Mesodermal cell (in vitro differentiated cells): ENCODE measurements at regions not wholly inside any gene's neighbourhood (a gene's known extent, or its start where the extent isn't known, plus 50 kb on each side); places are given as distances from the start of the nearest gene placed in this dataset.

Source experiments
- H3K27ac ChIP-seq: 2 replicates; pipeline ENCODE4 v1.7.0; 2013; ENCODE audit warnings: mild to moderate bottlenecking, low read depth, low read length, moderate library complexity; ENCODE audit not compliant: severe bottlenecking
- H3K36me3 ChIP-seq: 2 replicates; pipeline ENCODE4 v1.7.1; 2013; ENCODE audit warnings: mild to moderate bottlenecking, low read length, moderate library complexity; ENCODE audit not compliant: control insufficient read depth, insufficient read depth
- H3K4me1 ChIP-seq: one replicate; pipeline ENCODE4 v1.7.1; 2013; ENCODE audit warnings: mild to moderate bottlenecking, low read length; ENCODE audit not compliant: insufficient read depth, control insufficient read depth, poor library complexity, severe bottlenecking
- H3K4me3 ChIP-seq: 2 replicates; pipeline ENCODE4 v1.7.0; 2013; ENCODE audit warnings: low read length, control low read depth, mild to moderate bottlenecking; ENCODE audit not compliant: insufficient read depth, poor library complexity, severe bottlenecking; ENCODE audit errors: extremely low read depth
- H3K9me3 ChIP-seq: 2 replicates; pipeline ENCODE4 v1.7.1; 2013; ENCODE audit warnings: mild to moderate bottlenecking, low read length, moderate library complexity; ENCODE audit not compliant: control insufficient read depth
- WGBS, 2 experiments: methylation state at CpG; one replicate each; pipeline ENCODE4 v1.1.5; 2013; ENCODE audit warnings: missing lambda C conversion rate in 2 of 2; ENCODE audit not compliant: insufficient coverage in 2 of 2; 5-methylcytosine and 5-hydroxymethylcytosine counted together

DNA sequence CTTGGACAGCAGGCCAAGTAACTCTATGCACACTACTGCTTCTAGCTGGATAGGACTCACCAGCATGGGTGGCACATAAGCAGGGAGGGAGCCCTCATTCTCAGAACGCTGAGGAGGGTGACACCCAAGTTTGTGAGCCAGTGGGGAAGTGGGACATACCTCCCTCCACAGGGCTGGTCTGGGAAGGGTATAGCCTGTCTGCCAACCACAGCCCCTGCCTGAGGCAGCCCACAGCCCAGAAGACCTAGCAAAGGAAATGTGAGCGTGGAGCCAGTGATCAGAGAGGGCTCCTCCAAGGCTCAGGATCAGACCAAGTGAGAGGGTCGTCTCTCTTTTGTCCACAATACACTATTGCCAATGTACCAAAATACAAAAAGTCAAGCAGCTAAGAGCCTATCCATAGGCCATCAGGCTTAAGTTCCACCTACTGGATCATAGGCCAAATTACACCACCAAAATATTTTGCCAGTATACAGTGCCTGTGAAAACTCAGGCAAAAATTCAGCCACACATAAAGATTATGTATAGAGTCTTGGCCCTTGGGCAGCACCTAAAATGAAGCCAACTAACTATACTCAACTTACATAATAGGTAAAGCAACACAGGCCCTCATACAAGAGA lies 1203.1 kb downstream of the PCDH18 start:
- no peak overlapping the region for H3K27ac ChIP-seq
- no peak overlapping the region for H3K4me3 ChIP-seq
- H3K36me3 ChIP-seq, result no peaks in the 10 kb centered on the region
- H3K9me3 ChIP-seq, result no peaks in the 10 kb centered on the region
- no peaks in the 10 kb centered on the region for H3K4me1 ChIP-seq
- 83 to 85% methylated on average over 1 to 2 of the region's 3 CpGs for WGBS, 2 experiments

DNA sequence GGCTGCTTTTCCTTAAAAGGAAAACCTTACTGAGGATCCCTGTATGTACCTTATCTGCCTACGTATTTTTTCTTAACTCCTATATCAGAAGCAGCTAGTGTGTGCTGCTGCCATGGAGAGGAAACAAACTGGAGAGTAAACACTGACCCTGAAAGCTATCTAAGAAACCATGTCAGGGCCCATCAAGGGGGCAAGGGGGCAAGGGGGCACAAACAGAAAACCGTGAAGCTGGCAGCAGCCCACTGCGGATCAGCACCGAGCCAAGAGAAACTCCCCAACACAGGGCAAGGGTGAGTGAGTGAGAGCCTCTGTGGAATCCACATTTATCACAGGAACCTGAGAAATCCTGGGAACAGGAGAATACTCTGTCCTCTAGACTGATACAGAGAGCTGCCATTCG lies 1204.2 kb downstream of the PCDH18 start:
- Histone ChIP-seq H3K4me1 (no peaks in the 10 kb centered on the region), H3K9me3 (no peaks in the 10 kb centered on the region), H3K4me3 (no peak overlapping the region), H3K36me3 (no peaks in the 10 kb centered on the region), H3K27ac (no peak overlapping the region)
- WGBS, 2 experiments, result 76 to 88% methylated on average over 4 of the region's 5 CpGs

DNA sequence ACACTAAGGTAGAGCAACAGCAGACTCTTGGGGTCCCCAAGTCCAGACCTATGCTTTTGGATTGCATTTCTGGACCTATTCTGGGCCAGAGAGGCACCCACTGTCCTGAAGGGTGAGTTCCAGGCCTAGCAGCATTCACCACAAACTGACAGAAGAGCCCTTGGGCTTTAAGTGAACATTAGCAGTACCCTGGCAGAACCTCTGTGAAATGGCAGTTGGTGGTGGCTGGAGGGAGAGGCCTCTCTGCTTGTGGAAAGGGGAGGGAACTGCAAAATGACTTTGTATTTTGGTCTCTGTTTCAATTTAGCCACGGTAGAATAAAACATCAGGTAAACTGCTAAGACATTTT lies 1211.9 kb downstream of the PCDH18 start:
- Histone ChIP-seq H3K27ac (no peak overlapping the region), H3K4me1 (peaks cover 4% of the 10 kb centered on the region), H3K36me3 (no peaks in the 10 kb centered on the region), H3K4me3 (no peak overlapping the region), H3K9me3 (no peaks in the 10 kb centered on the region)
- 100% methylated on average over 1 of the region's 1 CpG; no CpG with 5 or more reads in 1 of the 2 experiments for WGBS, 2 experiments

DNA sequence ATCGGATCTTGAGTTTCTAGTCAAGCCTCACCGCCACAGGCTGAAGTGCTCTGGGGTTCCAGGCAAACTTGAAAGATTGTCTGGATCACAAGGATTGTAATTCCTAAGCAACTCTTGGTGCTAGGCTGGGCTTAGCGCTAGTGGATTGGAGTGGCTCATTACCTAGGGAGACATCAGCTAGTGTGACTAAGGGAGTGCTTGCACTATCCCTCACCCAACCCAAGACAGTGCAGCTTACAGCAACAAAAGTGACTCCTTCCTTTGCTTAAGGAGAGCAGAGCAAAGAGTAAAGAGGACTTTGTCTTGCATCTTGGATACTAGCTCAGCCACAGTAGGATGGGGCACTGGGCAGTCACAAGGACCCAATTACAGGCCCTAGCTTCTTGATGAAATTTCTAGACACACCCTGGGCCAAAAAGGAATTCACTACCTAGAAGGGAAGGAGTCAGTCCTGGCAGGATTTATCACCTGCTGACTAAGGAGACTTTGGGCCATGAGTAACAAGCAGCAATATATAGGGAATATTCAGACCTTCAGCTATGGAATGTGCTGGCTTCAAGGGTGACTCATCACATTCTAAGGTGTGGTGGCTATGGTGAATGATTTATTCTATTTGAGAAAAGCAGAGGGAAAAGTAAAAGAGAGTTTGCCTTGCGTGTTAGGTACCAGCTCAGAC lies 1212.4 kb downstream of the PCDH18 start:
- H3K9me3 ChIP-seq, result no peaks in the 10 kb centered on the region
- no peak overlapping the region for H3K27ac ChIP-seq
- 98 to 100% methylated on average over 2 to 3 of the region's 4 CpGs for WGBS, 2 experiments

DNA sequence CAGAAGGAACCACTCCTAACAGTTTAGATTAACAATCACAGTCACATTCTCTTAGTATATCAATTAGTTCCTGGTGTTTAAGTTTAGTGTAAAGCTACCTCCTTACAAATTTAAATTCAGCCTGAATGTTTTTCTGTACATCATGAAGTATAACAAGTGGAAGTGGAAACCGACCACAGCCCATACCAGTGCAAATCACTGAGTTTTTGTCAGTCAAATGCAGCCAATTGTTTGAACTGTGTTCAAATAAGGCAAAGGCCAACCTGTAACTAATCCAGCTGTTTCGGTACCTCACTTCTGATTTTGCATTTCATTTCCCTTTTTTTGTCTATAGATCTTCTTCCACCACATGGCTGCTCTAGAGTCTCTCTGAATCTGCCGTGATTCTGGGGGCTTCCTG lies 1215.3 kb downstream of the PCDH18 start:
- Histone ChIP-seq H3K27ac (no peak overlapping the region), H3K4me1 (peaks cover 4% of the 10 kb centered on the region), H3K4me3 (no peak overlapping the region), H3K36me3 (no peaks in the 10 kb centered on the region), H3K9me3 (no peaks in the 10 kb centered on the region)
- WGBS, 2 experiments, result 68 to 91% methylated on average over 2 to 3 of the region's 3 CpGs

More for the DNA sequence above, 1212.4 kb downstream of the PCDH18 start:
- H3K4me1 ChIP-seq, result peaks cover 4% of the 10 kb centered on the region
- H3K4me3 ChIP-seq, result no peak overlapping the region
- no peaks in the 10 kb centered on the region for H3K36me3 ChIP-seq

DNA sequence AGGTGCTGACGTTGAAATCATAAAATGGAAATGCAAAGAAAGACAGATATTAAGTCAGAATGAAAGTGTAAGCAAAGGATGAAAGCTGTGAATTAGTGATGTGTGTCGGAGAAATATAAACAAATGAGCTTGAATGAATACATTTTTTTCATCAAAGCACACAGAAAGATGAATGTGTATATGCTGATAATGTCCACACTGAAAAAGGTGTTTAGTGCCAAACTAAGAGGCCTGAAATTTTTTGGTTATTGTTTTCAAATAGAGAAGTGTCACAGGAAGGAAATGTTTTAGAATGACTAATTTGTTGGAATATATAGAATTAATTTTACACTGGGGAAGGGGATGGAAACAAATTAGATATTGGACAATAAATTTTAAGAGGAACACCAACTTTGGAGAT lies 1217.6 kb downstream of the PCDH18 start:
- H3K36me3 ChIP-seq, result no peaks in the 10 kb centered on the region
- H3K4me3 ChIP-seq, result no peak overlapping the region
- H3K4me1 ChIP-seq, result peaks cover under 1% of the 10 kb centered on the region
- no peaks in the 10 kb centered on the region for H3K9me3 ChIP-seq
- WGBS, 2 experiments, result 100% methylated on average over 1 of the region's 2 CpGs; no CpG with 5 or more reads in 1 of the 2 experiments
- H3K27ac ChIP-seq, result no peak overlapping the region

DNA sequence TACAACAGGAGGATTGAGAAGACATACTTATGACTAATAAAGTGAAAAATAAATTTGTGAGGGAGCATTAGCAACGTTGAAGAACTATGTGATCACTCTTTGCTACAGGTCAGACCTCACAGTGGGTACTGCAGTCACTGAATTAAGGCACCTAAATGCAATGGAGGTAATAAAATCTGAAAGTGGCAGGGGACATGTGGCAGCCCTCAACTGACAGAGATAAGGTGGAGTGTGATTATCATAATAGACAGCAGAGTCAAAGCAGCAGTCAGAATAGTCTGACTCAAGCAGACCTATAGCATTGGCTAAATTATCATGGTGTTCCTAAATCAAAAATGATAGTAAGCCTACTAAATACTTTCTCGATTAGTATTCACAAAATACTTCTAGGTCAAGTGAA lies 1220.5 kb downstream of the PCDH18 start:
- H3K27ac ChIP-seq, result no peak overlapping the region
- no peak overlapping the region for H3K4me3 ChIP-seq
- WGBS, 2 experiments, result 88% methylated on average over 1 to 2 of the region's 2 CpGs
- H3K36me3 ChIP-seq, result no peaks in the 10 kb centered on the region
- no peaks in the 10 kb centered on the region for H3K9me3 ChIP-seq
- H3K4me1 ChIP-seq, result no peaks in the 10 kb centered on the region

DNA sequence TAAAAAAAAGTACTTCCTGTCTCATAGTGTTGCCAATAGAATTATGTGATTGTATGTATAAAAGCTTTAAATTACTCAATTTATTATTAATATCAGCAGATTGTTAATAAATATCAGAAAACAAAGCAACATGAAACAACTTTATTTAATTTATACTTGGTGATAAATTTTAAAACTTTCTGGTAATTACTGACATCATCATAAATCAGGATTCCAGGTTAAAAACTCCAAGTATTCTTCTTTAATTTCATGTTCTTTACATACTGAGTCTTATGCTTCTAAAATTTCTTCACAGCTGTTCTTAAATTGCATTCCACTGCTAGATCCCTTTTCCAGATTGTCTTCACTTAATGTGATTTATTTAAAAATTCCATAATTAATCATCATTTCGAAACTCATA lies 1224.5 kb downstream of the PCDH18 start:
- no peak overlapping the region for H3K27ac ChIP-seq
- H3K36me3 ChIP-seq, result no peaks in the 10 kb centered on the region
- H3K9me3 ChIP-seq, result no peaks in the 10 kb centered on the region
- no CpG with 5 or more reads among the region's 1 CpG for WGBS, 2 experiments
- no peak overlapping the region for H3K4me3 ChIP-seq
- no peaks in the 10 kb centered on the region for H3K4me1 ChIP-seq

DNA sequence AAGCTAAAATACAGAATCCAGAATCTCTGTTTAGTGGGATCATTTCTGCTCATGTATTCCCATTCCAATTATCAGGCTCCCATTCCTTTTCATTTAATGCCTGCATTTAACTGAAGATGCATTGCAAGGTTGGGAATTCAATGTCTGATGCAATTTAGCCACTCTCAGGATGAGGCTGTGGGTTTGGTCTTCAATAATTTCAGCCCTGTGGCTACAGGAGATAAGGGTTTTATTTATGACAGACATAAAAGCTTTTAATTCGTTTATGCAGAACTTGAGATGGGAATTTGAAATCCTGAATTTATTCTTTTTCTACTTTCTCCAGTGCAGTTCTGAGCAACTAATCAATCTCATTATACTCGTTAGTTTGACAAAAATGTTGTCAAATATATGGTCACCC lies 1225.9 kb downstream of the PCDH18 start:
- no peak overlapping the region for H3K27ac ChIP-seq
- no peaks in the 10 kb centered on the region for H3K36me3 ChIP-seq
- WGBS, 2 experiments, result no CpG with 5 or more reads among the region's 2 CpGs

DNA sequence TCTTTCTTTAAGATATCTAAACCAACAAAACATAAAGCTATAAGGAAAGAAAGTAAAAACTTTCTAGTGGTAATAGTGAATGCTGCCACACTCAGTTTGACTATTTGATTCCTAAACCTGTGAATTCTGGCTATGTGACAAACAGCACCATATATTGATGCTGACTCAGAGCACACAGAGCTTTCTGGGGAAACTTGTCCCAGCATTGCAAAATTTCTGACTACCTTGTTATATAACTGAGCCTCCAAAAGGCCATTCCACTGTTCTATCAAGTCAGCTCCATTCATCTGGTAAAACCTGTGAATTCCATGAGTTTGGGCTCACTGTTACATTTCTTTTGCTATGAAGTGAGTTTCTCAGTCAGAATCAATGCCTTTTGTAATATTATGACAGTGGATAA lies 1229.7 kb downstream of the PCDH18 start:
- Histone ChIP-seq H3K9me3 (no peaks in the 10 kb centered on the region), H3K36me3 (no peaks in the 10 kb centered on the region), H3K27ac (no peak overlapping the region), H3K4me1 (no peaks in the 10 kb centered on the region), H3K4me3 (no peak overlapping the region)

More for the DNA sequence above, 1225.9 kb downstream of the PCDH18 start:
- Histone ChIP-seq H3K4me3 (no peak overlapping the region), H3K4me1 (no peaks in the 10 kb centered on the region), H3K9me3 (no peaks in the 10 kb centered on the region)

DNA sequence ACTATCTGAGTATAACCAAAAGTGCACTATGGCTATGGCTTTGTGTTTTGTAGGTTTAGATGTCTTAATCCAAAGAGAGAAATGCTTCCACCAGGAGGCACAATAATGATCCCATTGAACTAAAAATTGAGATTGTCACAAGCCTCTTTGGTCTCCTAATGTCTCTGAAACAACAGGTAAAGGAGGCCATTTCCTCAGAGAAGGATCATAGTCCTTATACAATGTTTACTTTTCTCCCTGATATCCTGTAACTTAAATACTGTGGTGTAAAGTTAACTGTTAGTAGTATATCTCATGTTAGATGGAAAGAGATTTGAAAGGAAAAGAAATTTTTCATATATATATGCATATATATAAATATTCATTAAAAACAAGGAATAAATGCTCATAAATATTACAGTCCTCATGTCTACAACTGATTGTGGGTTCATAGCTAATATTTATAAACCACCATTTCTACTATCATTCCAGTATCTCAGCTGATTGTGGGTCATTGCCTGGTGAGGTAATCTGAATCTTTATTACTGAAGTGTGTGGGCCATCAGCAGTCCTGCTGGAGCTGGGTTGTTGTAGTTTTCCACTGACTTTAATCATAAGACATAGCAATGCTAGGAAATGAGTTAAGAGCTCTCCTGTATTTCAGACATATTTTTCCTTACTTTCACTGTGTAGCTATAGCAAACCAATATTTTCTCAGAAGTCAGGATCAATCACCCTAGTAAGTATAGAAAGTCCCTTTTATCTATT lies 1230.4 kb downstream of the PCDH18 start:
- H3K27ac ChIP-seq, result no peak overlapping the region
- no peaks in the 10 kb centered on the region for H3K36me3 ChIP-seq
- H3K9me3 ChIP-seq, result no peaks in the 10 kb centered on the region
- H3K4me1 ChIP-seq, result no peaks in the 10 kb centered on the region
- no peak overlapping the region for H3K4me3 ChIP-seq
